Coronary artery (tissue), 2 donors: ENCODE measurements at regions not wholly inside any gene's neighbourhood (a gene's known extent, or its start where the extent isn't known, plus 50 kb on each side); places are given as distances from the start of the nearest gene placed in this dataset.

ENCODE experiments used
- DNase-seq: peaks from one replicate; pipeline ENCODE4 v3.0.0-alpha.2; 2017; ENCODE audit warnings: low spot score
- H3K27ac ChIP-seq, 2 donors: fragments of 200-600 bp; sonication (generic); one replicate each; pipeline ENCODE4 v1.5.1; 2016 to 2019
- H3K4me3 ChIP-seq: fragments of 200-600 bp; sonication (generic); 2 replicates; pipeline ENCODE4 v1.5.1; 2016; ENCODE audit warnings: mild to moderate bottlenecking, moderate library complexity
- CTCF ChIP-seq: fragments of 200-600 bp; sonication (generic); IDR thresholded peaks from one replicate; pipeline ENCODE4 v1.5.1; 2019; ENCODE audit warnings: antibody characterized with exemption

GRCh38 chr2:120520929-120521912, 175.3 kb downstream of the INHBB start:
- Histone ChIP-seq H3K4me3 (no peak overlapping the region), H3K27ac (no peak overlapping the region)
- DNase-seq: no peak
- peak; percentile 70 for TF ChIP-seq CTCF

GRCh38 chr2:120522151-120522751, 176.3 kb downstream of the INHBB start:
- Histone ChIP-seq H3K27ac (no peak overlapping the region), H3K4me3 (no peak overlapping the region)
- no peak for TF ChIP-seq CTCF
- no peak for DNase-seq

GRCh38 chr2:120523766-120524165, 177.8 kb downstream of the INHBB start:
- DNase-seq: no peak
- Histone ChIP-seq H3K4me3 (no peak overlapping the region), H3K27ac (no peak overlapping the region)
- no peak for TF ChIP-seq CTCF

- Histone ChIP-seq H3K27ac (no peak overlapping the region), H3K4me3 (no peak overlapping the region)
- no peak for DNase-seq
- TF ChIP-seq CTCF: no peak
Observed at GRCh38 chr2:120524174-120524573, 178.2 kb downstream of the INHBB start.

- TF ChIP-seq CTCF: no peak
- Histone ChIP-seq H3K27ac (peak overlapping the region in 1 of 2 donors; percentile 18), H3K4me3 (no peak overlapping the region)
- DNase-seq: no peak
Observed at GRCh38 chr2:120525056-120526046, 179.4 kb downstream of the INHBB start.

GRCh38 chr2:120526047-120526562, 180.2 kb downstream of the INHBB start:
- H3K4me3 ChIP-seq: no peak overlapping the region
- H3K27ac ChIP-seq: peak overlapping the region in 1 of 2 donors; percentile 18
- DNase-seq: no peak
- TF ChIP-seq CTCF: no peak
